Stimulated activated naive CD8-positive, alpha-beta T cell treated with anti-CD3 and anti-CD28 coated beads, Interleukin-15, Interleukin-2, amounts not matched to agents 100 U/mL and 50 U/mL, for 24 hours (primary cell): ENCODE measurements at regions not wholly inside any gene's neighbourhood (a gene's known extent, or its start where the extent isn't known, plus 50 kb on each side); places are given as distances from the start of the nearest gene placed in this dataset.
"Not testable (repeated sequence)": the region's sequence is repeated elsewhere in the genome, so short reads cannot be mapped to it uniquely, and the experiment has no call there.

ENCODE experiments used
- ATAC-seq: fragments of 150-1000 bp; cut with Tn5 transposase; one replicate; pipeline ENCODE4 v1.10.0; 2021
- DNase-seq: peaks from one replicate; pipeline ENCODE4 v3.0.0; 2021

DNA sequence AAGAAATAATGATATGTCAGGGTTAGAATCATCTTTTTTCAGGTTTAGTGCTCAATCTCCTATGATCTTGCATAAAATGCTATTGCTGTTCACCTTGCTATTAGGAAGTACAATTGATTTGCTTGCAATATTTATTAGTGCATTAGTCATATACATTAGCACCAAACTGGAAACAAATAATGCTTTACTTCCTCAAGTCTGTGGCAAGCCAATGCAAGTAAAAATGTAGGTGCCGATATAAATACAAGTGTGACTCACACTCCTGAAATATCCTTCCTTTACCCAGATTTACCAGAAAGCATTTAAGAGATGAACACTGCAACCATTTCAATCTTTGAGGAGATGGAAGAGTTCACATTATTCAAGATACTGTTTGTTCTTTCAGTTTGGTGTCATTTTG lies 1487.7 kb upstream of the ADGRL3 start:
- ATAC-seq (no peak), DNase-seq (no peak)

DNA sequence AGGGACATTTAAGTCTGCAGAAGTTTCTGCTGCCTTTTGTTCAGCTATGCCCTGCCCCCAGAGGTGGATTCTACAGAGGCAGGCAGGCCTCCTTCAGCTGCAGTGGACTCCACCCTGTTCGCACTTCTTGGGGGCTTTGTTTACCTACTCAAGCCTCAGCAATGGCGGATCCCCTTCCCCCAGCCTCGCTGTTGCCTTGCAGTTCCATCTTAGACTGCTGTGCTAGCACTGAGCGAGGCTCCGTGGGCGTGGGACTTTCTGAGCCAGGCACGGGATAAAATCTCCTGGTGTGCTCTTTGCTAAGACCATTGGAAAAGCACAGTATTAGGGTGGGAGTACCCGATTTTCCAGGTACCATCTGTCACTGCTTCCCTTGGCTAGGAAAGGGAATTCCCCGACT lies 1475.8 kb upstream of the ADGRL3 start:
- not testable (repeated sequence) for ATAC-seq, DNase-seq

DNA sequence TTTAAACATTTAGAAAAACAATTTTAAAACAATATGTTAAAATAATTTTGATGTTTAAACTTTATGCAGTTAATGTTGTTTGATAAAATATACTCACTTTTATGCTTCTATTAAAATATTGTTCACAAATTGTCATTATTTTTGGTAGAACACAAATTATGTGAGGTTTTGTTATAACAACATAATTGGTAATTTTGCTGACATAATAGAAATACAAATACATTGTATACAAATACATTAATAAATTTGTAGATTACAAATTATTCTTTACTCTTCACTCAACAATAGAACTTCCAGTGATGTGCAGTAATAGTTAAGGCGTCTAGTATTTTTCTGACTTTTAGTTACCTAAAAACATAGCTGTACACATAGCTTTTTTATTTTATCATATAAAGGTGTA lies 1472.4 kb upstream of the ADGRL3 start:
- ATAC-seq: no peak

DNA sequence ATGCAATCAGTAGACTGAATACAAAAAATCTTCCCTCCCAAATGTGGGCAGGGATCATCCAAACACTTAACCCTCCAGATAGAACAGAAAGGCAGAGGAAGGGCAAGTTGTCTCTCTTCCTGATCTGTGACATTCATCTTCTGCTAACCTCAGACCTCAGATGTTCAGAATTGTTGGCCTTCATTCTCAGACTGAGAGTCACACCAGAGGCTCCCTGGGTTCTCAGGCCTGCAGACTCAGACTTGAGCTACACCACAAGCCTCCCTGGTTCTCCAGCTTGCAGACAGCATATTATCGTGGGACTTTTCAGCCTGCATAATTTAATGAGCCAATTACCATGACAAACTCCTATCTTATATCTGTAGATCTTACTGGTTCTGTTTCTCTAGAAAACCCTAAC lies 1471.6 kb upstream of the ADGRL3 start:
- no peak for ATAC-seq
- no peak for DNase-seq

More for the DNA sequence above, 1472.4 kb upstream of the ADGRL3 start:
- DNase-seq: no peak

DNA sequence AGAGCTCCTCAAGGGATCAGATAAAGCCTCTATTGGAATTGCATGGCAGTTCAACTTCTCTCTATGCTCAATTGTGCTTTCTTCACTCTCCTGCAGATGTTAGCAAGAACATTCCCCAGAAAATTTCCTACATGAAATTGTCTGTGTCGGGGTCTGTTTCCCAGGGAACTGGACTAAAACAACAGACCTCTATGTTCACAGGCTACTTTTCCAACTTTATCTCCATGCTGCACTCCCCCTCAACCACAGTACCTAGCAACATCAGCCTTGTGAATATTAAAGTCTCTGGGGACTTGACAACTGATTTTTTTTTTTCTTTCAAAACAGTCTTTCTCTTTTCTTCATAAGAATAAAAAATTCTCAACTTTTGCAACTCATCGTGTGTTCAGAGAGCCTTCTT lies 1470.8 kb upstream of the ADGRL3 start:
- DNase-seq: no peak
- no peak for ATAC-seq

DNA sequence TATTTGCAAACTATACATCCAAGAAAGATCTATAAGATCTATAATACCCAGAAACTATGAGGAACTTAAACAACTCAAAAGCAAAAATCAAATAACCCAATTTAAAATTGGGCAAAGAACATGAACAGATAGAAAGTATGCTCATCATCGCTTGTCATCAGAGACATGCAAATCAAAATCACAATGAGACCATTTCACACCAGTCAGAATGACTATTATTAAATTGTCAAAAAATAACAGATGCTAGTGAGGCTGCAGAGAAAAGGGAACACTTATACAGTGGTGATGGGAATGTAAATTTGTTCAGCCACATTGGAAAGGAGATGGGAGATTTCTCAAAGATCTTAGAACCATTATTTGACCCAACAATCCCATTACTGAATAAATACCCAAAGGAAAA lies 1451.7 kb upstream of the ADGRL3 start:
- ATAC-seq (no peak), DNase-seq (no peak)

DNA sequence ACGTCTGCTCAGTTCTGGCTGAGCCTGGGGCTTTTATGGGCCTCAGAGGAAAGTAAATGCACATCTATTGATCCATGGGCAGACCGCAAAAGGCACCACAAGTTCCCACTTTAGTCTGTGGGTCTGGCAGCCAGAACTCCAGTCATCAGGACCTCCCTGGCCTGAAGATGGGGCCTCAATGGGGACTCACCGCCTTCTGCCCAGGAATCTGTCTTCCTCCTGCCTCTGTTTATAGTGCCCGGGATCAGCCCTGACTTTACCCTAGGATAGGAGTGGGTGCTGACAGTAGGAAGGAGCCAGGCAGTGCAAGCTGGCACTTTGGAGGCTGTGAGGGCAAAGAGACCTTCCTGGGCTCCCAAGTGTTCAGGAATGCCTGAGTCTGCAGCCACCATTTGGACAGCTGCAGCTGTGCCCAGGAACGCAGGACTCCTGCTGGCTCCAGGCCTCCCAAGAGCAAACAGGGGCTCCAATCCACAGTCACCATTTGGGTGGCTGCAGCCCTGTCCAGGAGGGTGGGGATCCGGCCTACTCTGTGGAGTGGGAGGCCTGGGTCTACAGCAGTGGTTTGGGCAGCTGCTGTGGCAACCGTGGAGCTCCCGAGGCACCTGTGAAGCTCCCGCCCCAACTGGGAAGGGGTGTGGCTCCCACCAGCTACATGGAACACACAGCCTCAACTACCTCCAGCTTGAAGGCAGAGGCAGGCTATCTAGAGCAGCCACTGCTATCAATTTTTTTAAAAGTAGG lies 1440.9 kb upstream of the ADGRL3 start:
- DNase-seq (no peak), ATAC-seq (no peak)

DNA sequence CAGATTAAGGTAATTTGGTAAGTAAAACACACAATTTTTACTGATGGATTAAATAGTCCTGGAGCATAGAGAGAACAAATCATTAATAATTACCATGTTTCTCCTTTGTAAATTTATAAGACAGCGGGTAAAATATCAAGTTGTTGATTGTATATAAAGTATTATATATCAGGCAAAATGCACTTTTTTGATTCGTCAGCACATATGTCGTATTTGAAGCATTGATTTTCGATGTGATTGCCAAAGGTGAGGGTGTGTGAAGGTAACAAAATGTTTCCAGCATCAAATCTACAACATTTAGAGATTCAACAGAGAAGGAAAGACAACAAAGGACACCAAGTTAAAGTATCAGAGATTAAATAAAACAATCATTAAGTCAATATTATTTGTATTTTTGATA lies 1437.8 kb upstream of the ADGRL3 start:
- ATAC-seq (no peak), DNase-seq (no peak)

DNA sequence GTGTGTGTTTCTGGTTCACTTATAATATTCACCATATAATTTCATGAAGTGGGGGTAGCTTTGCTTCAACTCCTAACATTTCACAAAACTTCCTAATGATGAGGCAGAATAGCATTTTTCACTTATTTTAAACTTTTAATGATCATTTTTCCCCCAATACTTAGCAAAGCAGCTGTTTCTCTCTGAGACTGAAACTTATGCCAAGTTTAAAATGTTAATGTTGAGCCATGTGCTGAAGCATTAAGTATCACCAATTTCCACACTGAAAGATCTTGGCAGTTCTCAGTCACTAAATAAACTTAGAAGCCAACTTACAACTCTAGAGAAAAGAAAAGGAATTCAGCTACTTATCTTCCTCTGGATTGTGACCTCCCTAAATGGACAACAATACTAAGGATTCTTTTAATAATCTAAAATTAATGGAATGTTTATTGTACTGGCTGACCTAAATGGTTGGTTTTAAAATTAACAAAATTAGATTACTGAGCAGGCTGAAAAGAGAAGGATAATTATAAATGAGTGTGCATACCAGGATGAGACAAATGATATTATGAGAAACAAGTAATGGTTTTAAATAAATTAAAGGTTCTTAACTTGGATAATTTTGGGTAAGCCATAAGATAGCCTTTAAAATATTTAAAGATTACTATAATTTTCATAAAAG lies 1429.4 kb upstream of the ADGRL3 start:
- DNase-seq: no peak
- ATAC-seq: no peak

DNA sequence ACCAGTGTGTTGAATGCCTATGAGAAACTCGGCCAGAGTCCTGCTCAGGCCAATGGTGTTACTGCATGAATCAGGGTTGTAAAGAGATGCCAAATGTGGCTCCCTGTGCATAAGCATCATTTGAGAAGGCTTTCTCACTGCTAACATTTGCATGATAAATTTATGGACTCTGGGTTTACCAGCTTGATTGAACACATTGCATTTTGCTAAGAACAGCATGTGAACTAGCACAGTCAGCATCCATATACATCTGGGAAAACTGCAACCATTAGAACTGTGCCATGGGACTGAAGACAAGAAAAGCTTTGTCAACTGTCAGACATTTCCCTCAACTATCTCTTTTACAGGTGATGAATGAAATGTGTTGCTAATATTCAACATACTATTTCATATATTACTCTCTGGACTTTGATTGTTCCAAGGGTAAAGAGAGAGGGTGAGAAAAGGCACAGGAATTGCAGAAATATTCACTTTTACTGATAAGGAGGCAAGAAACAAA lies 1427.4 kb upstream of the ADGRL3 start:
- DNase-seq: no peak

DNA sequence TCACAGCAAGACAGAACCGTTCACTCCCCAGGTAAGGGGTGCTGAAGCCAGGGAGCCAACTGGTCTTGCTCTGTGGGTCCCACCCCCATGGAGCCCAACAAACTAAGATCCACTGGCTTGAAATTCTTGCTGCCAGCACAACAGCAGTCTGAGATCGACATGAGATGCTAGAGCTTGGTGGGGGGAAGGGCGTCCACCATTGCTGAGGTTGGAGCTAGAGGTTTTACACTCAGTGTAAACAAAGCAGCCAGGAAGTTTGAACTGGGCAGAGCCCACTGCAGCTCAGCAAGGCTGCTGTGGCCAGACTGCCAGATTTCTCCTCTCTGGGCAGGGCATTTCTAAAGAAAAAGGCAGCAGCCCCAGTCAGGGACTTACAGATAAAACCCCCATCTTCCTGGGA lies 1419.9 kb upstream of the ADGRL3 start:
- not testable (repeated sequence) for ATAC-seq, DNase-seq

More for the DNA sequence above, 1427.4 kb upstream of the ADGRL3 start:
- ATAC-seq: no peak

DNA sequence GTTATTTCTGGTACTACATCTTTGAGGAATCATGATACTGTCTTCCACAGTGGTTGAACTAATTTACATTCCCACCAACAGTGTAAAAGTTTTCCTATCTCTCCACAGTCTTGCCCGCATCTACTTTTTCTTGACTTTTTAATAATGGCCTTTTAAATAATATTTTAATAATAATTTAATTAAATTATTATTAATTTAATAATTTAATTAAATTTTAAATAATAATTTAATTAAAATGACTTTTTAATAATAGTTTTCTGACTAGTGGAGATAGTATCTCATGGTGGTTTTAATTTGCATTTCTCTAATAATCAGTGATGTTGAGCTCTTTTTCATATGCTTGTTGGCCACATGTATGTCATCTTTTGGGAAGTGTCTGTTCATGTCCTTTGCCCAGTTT lies 1395.0 kb upstream of the ADGRL3 start:
- no peak for DNase-seq
- no peak for ATAC-seq

DNA sequence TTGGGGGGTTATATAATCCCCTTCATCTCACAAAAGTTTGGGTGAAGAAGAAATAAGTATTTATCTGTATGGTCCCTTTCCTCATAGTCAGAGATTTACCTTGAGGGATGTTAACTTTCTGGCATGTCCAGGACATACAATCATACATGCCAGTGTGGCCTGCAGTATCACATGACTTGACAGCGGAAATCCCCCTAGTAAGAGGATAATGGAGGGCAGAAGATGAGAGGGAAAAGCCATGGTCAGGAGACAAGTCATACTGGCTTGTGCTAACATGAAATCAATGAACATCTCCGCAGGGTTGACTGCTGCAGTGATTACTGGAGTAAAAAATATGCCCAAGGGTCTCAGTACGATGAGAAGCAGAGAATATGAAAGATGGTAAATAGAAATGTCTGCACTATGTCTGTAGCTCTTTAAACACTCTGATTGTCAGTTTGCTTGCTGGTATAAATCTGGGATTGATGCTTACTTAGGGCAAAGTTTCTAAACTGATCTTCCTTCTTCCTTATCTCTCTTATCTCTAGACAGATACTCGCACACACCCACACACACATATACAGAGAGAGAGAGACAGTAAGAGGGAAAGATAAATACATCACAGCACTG lies 1385.6 kb upstream of the ADGRL3 start:
- no peak for DNase-seq
- ATAC-seq: no peak

DNA sequence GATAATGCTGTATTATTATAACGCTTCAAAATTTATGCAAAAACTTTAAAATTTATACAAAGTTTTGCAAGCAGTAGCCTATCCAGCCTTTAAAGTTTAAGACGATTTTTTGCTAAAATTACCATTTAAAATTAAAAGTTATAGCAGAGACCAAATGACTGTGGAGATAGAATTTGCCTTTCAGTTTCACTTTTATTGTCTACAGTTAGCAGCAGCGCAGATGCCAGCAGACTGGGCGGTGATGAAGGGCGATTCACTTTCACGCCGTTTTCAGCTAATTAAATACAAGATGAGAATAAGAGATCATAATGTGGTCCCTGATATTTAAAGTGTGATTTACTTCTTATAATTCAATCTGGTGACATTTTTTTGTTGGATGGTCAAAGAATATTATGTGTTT lies 1381.5 kb upstream of the ADGRL3 start:
- ATAC-seq: no peak
- DNase-seq: no peak

DNA sequence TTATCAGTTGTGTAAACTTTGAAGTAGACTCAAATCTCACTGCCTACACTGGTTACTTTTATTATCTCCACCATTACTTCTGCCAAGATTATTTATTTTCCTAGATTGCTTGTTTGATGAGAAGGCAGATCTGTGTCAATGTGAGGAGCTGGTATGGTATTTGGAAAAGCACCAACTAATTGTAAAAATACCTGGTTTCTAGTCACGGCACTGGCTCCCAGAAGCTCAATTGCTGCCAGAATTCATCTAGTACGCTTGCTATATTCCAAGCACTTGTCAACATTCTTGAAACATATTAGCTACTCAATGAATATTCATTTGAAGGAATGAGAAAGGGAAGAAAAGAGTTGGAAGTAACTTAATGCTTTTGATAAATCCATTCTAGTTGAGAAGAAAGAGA lies 1376.8 kb upstream of the ADGRL3 start:
- DNase-seq (no peak), ATAC-seq (no peak)

DNA sequence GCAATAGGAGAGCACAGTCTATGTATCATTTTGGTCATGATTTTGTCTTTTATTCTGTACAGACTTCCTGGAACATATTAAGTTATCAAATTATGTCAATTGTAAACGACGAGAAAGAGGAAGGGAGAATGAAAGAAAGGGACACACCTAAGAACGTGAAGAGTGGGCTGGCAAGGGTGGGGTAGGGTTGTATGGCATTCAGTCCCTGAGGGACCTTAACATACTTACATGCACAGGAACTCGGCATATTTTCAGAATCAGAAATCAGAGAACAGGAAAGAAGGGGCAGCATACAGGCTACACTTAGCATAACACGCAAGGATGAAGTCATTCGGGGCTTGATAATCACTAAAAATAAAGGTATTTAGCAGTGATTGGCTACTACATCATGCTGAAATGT lies 1375.0 kb upstream of the ADGRL3 start:
- DNase-seq (no peak), ATAC-seq (no peak)

DNA sequence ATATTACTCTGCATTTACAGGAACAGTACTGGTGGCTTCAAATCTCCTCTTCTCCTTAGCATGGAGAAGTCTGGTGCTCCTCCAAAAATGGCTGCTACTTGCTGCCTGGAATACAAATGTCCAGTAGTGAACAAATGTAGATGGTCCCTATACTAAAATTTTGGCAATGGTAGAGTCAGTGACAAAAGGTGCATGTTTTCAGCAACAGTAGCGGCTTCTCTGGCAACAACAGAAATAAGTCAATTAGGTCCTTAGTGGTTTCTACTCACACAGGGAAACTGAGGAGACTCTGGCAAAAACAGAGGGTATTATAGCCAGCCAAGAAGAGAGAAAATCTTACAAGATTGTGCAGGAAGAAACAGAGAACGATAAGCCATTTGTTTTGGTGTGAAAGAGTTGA lies 1368.4 kb upstream of the ADGRL3 start:
- DNase-seq (no peak), ATAC-seq (no peak)

DNA sequence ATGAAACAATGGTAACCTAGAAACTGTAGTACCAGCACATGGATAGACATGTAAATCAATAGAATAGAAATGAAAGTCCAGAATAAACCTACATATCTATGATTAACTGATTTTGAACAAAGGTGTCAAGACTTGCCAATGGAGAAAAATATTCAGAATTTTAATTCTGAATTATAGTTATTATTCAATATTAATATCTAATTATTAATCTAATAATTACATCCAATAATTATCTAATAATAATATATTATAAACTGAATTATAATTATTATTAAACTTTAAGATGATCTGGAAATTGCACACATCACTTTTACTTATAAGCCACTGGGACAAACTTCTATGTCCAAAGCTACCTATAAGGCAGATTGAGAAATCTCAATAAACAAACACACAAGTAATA lies 1365.2 kb upstream of the ADGRL3 start:
- ATAC-seq: no peak
- no peak for DNase-seq

DNA sequence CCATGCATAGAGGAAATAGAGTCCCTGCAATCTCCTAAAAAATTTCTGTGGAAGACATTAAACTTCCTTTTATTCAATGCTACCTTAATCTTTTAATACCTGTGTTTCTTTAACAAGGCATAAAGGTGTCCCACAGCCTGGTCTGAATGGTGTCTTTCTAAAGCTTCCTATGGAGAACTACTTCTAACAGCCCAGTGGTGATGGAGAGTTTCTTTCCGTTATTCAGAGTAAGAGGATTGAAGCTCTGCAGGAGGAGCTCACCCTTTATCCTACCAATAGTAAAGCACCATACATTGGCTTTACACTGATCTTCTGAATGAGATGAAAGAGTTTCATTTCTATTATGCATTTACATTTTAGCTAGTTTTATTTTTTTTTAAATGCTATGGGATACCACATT lies 1362.4 kb upstream of the ADGRL3 start:
- DNase-seq (no peak), ATAC-seq (no peak)

DNA sequence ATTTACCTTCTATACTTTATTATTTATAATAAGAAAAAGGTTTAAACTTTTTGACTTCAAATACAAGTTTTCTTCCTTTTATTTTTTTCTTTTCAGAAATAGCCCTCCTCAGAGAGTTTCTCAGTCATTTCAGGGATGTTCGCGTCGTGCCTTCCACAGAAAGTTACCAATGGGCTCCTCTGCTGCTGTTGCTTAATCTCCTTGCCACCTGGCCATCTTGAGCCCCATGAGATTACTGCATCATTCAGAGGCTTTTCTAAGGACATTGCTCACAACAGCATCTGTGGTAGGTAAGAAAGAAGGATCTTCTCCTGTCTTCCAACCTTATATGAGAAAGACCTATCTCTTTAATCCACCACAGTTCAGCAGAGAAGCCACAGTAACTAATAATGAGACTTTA lies 1361.9 kb upstream of the ADGRL3 start:
- ATAC-seq: no peak
- DNase-seq: no peak

DNA sequence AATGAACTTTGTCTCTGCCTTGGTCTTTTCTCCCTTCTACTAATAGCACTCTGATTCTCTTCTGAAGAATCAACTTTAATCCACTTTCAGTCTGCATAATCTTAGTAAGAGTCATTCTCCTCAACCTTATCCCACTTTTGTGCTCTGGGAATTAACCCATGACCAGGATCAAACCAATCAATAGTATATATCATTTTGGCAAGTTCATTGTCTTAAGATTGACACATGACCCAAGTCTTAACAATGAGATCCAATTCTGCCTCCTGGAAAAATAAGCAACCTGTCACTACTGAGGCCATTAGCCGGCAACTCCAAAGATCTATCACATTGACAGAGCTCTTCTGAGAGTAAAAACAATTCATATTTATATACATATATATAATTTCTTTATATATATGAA lies 1358.4 kb upstream of the ADGRL3 start:
- ATAC-seq (no peak), DNase-seq (no peak)

DNA sequence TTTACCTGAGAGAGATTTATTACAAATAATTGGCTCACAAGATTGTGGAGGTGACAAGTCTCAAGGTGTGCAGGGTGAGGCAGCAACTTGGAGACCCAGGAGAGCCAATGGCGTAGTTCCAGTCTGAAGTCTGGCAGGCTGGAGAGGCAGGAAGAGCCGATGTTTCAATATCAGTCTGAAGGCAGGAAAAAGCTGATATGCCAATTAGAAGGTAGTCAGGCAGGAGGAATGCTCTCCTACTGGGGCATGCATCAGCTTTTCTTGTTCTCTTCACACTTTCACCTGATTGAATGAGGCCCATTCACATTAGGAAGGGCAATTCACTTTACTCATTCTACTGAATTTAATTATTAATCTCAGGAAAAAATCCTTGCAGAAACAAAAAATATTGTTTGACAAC lies 1351.7 kb upstream of the ADGRL3 start:
- DNase-seq (no peak), ATAC-seq (no peak)

DNA sequence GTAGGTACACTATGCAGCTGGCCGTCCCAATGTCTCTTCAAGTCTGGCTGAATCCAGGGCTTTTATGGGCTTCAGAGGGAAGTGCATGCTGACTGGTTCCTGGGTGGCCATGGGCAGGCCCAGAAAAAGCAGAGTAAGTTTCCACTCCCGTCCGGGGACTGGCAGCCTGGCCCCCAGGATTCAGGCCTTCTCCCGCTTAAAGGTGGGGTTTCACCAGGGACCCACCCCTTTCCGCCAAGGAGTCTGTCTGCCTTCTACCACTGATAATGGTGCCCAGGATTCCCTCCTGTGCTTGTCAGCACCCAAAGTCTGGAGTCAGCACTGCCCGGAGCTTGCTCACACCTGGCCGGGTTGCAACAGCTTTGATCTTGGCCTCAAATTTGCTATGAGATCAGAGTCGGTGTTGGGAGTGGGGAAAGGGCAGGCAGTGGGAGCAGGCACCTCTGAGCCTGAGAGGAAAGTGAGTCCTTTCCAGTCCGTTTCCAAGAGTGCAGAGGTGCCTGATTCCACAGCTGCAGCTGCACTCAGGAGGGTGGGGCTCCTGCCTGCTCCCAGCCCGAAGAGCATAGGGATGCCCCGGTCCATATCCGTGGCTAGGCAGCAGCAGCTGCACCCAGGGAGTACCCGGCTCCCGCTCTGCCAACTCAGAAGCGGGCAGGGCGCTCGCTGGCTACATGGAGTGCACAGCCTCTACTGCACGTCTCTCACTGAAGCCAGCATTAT lies 1344.3 kb upstream of the ADGRL3 start:
- DNase-seq: no peak
- ATAC-seq: no peak
